PC-9 (cell line): ENCODE measurements at regions not wholly inside any gene's neighbourhood (a gene's known extent, or its start where the extent isn't known, plus 50 kb on each side); places are given as distances from the start of the nearest gene placed in this dataset.

Source experiments
- EZH2 ChIP-seq: fragments of 200-600 bp; sonication (generic); IDR thresholded peaks from 2 replicates; pipeline ENCODE4 v1.8.0; 2017; ENCODE audit warnings: antibody characterized with exemption, low read depth
- TF ChIP-seq, protein P1 (sequence below): fragments of 200-600 bp; sonication (generic); conservative IDR thresholded peaks from 2 replicates; pipeline ENCODE4 v1.6.1; 2017; ENCODE audit warnings: mixed run types, antibody characterized with exemption, mild to moderate bottlenecking, moderate library complexity

DNA sequence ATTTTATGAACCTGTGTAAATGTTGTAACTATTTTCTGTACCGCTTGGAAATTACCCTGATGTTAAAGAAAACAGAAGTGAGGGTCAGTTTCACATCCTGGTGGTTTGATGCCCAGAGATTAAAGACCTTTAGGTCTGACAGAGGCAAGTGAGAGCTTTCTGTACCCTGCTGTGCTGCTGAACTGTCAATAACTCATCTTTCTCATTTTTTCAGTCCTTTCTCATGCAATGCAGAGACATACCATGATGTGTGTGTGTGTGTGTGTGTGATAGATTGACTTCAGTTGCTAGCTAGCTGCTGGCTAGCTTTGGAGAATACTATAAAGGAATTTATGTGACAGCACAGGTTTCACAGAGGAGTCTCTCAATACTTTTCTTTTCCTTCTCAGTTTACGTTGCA, 2025.6 kb upstream of the LRRTM1 start:
- TF ChIP-seq, protein P1, sequence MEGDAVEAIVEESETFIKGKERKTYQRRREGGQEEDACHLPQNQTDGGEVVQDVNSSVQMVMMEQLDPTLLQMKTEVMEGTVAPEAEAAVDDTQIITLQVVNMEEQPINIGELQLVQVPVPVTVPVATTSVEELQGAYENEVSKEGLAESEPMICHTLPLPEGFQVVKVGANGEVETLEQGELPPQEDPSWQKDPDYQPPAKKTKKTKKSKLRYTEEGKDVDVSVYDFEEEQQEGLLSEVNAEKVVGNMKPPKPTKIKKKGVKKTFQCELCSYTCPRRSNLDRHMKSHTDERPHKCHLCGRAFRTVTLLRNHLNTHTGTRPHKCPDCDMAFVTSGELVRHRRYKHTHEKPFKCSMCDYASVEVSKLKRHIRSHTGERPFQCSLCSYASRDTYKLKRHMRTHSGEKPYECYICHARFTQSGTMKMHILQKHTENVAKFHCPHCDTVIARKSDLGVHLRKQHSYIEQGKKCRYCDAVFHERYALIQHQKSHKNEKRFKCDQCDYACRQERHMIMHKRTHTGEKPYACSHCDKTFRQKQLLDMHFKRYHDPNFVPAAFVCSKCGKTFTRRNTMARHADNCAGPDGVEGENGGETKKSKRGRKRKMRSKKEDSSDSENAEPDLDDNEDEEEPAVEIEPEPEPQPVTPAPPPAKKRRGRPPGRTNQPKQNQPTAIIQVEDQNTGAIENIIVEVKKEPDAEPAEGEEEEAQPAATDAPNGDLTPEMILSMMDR = no peak
- no peak for TF ChIP-seq EZH2
